ENCODE measurements at regions not wholly inside any gene's neighbourhood (a gene's known extent, or its start where the extent isn't known, plus 50 kb on each side); places are given as distances from the start of the nearest gene placed in this dataset.

DNA sequence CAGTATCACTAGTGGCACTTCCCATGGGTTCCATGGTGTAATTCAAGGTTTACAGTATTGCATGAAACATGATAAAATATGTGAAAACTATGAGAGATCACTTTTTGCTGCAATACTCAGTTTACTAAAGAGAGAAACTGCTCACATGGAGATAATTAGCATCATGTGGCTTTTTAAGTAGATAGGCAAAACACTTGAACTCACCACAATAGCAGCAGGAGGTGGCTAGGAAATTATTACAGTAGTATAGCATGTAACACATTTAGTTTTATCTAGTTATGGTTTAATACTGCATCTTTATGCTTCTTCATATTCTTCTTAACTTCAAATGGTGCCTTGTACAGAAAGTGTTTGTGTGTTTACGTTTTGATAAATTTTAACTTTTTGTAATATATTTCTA lies 698.5 kb upstream of the BRINP3 start:
- no peak for DNase-seq

GRCh38 chr1:191206513-191207207 lies 729.0 kb upstream of the BRINP3 start:
- DNase-seq, result peak; percentile 54

DNA sequence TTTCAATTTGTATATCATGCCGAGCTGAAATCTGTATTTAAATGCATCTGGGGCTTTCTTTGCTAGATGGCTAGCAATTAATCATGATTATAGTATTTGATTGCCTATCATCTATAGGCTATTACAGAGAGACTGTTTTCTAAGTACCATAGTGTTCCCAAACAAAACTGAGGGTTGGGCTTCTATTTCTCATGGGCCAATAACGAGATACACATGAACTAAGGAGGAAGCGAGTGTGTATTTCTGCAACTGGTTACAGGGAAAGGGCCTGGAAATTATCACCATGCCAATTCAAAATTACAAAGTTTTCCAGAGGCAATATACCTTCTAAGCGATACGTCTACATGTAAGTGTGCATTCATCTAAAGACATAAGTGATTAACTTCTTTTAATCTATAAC lies 744.5 kb upstream of the BRINP3 start:
- DNase-seq, result no peak

DNA sequence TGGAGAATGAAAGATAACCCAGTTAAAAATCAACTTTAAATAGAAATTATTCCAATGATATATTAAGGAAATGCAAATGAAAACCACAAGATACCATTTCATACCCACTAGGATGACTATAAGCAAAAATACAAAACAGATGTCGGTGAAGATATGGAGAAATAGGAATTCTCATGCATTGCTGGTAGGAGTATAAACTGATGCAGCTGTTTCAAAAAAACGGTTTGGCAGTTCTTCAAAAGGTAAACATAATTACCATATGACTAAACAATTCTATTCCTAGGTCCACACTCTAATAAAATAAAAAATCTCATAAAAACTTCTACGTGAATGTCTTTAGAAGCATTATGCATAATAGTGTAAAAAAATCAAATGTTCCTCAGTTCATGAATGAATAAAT lies 763.3 kb upstream of the BRINP3 start:
- DNase-seq, result no peak

GRCh38 chr1:191255354-191256054 lies 777.8 kb upstream of the BRINP3 start:
- DNase-seq, result no peak

GRCh38 chr1:191256917-191257316 lies 779.3 kb upstream of the BRINP3 start:
- no peak for DNase-seq

- no peak for DNase-seq
Measured at GRCh38 chr1:191260056-191260455, 782.4 kb upstream of the BRINP3 start.

DNA sequence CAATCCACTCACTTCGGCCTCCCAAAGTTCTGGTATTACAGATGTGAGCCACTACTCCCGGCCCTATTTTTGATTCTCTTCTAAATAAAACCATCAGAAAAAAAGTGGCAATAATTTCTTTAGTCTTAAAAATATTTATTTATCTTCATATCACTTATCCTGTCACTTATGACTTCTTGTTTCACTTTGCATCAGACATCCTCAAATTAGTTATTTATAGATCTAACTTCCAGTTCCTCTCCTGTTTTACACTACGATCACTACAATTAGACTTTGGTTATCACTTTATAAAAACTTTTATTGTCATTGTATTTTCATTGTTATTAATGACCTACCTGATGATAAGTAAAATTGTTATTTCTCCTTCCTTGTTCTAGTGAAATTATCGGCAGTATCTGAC lies 783.4 kb upstream of the BRINP3 start:
- DNase-seq, result no peak

DNA sequence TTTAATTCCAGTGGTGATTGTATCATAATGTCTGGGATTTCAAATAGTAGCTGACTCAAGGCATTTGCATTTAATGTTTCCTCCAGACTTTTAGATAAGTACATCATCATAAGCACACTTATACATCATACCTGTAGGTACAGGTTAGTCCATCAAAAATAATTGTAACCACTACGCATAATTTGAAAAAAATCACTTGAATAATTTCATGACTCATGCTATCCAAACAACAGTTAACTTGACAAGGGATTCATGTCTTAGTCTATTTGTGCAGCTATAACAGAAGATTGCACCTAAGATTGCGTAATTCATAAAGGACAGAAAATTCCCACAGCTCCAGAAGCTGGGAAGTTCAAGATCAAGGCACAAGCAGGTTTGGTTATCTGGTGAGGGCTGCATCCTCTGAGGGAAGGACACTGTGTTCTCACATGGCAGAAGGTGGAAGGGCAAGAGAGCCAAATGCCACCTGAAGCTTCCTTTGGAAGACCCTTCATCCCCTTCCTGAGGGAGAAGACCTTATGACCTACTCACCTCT lies 801.7 kb upstream of the BRINP3 start:
- no peak for DNase-seq

- DNase-seq, result no peak
Measured at GRCh38 chr1:191284175-191284574, 806.5 kb upstream of the BRINP3 start.

DNA sequence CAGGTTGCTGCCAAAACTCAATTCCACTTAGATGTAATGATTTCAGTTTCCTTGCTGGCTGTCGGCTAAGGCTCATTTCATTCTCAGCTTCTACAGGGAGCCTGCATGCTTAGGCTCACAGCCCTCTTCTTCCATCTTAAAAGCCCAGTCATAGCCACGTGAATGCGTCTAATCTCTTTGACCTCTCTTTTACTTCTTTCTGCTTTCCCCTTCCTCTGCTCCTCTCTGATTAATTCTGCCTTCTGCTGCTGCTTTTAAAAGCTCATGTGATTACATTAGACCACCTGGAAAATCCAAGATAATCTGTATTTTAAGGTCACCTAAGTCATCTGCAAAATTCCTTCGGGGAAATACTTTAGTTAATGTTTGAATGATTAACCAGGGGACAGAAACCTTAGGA lies 812.8 kb upstream of the BRINP3 start:
- no peak for DNase-seq

DNA sequence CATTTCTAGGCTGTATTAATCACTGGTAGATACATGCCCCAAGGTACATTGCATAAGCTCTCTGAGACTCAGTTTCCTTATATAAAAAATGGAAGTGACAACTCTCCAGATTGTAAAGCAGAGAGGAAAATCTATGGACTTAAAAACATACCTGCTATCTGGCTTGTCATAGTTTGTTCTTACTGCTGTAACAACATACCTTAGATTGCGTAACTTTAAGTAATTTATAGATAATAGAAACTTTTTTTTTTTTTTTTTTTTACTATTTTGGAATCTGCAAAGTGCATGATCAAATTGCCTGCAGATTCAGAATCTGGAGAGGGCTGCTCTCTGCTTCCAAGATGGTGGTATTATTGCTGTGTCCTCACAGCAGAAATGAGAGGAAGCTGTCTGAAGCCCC lies 827.7 kb upstream of the BRINP3 start:
- DNase-seq, result no peak

DNA sequence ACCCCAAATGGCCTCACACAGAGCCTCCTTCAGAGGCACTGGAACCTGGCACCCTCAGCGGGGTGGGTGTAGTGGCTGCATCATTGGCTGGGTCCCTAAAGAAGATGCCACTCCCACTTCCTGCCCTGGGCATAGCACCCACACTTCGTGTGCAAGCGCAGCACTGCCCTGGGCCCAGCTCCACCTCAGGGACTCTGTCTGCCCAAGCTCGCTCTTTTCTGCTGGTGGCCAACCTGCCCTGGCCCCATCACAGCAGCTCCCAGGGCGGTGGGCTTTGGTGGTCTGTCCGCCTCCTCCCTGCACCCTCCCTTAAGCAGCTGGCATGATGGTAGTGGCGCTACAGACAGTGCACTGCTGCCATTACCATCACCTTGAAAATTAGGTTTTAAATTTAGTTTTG lies 829.3 kb upstream of the BRINP3 start:
- DNase-seq, result no peak

GRCh38 chr1:191320062-191320461 lies 838.2 kb upstream of the RGS18 start:
- peak; percentile 73 for DNase-seq

DNA sequence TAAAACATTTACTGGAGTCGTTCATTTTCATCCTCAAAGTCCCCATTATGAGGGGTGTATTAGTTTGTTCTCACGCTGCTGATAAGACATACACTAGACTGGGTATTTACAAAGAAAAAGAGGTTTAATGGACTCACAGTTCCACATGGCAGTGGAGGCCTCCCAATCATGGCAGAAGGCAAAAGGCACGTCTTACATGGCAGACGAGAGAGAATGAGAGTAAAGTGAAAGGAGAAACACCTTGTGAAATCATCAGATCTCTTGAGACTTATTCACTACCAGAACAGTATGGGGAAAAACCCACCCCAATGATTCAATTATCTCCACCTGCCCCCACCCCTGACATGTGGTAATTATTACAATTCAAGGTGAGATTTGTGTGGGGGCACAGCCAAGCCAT lies 830.4 kb upstream of the RGS18 start:
- DNase-seq, result no peak

DNA sequence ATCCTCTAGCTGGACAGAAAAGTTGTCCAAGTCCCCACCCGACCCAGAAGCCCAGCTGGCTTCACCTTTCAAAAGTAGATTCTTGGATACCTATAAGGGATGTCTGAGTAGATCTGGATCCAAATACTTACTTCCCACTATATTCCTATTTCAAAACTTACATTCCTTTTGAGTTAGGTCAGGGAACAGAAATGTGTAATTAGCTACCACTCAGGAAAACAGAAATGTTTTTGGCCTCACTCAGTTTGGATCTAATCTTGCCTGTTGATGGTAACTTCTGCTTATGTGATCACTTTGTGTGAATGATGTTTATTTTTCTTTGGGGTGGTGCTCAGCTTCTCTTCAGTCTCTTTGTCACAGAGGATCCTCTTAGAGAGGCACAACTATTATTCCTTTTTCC lies 814.4 kb upstream of the RGS18 start:
- no peak for DNase-seq

GRCh38 chr1:191346381-191346780 lies 811.9 kb upstream of the RGS18 start:
- no peak for DNase-seq

- no peak for DNase-seq
Measured at GRCh38 chr1:191348328-191348727, 809.9 kb upstream of the RGS18 start.

DNA sequence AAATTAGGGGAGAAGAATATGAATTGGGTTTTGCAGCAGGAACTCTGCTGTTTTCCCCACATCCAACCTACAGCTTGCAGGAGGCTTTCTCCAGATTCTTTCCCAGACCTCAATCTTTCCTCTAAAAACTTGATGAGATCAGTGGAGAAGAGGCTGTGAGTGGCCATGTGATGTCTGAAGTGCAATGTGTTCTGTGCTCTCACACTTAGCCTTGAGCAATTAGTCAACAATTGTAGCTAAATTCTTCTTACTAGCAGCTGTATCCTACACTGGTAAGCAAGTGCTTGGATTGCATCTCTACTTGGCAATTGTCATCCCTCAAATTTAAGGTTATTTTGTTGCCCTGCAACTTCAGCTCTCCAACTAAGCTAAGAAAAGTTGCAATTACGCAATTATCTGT lies 807.3 kb upstream of the RGS18 start:
- DNase-seq, result no peak

GRCh38 chr1:191358724-191359123 lies 799.5 kb upstream of the RGS18 start:
- no peak for DNase-seq

- DNase-seq, result no peak
Measured at GRCh38 chr1:191366686-191367085, 791.6 kb upstream of the RGS18 start.

DNA sequence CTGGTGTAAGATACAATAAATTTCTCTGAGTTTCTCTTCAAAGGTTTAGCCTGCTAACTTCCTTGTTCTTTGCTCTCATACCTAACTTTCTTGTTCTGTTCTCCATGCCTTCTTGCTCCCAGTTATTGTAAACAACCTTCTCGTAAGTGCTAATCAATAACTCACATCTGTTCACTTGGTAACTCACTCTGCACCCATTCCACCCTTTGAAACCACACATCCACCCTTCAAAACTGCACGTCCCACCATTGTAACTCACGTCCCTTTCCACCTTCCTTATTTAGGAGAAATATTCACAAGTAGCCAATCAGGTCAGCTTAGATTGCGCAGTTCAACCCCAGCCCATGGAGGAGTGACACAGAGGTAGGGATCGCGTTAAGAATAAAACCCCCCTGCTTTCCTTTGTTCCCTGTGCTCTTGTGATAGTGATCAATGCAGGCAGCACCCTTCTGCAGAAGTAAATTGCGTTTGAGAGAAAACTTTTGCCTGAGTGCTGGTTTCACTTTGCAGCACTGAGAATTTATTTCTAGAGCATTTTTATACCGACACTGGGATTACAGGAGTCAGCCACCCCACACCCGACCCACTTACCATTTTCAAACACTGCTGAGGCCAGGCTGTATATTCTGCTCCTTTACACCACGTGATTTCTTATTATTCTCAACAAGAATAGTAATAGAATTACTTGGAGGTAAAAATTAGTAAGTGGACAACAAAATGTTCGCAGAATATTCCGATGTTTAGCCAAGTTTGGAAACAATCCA lies 789.2 kb upstream of the RGS18 start:
- DNase-seq, result no peak

- no peak for DNase-seq
Measured at GRCh38 chr1:191371626-191372025, 786.6 kb upstream of the RGS18 start.

GRCh38 chr1:191388283-191388682 lies 770.0 kb upstream of the RGS18 start:
- DNase-seq, result no peak
